Chondrocyte (in vitro differentiated cells): ENCODE measurements at regions not wholly inside any gene's neighbourhood (a gene's known extent, or its start where the extent isn't known, plus 50 kb on each side); places are given as distances from the start of the nearest gene placed in this dataset.

Experiments used
- DNase-seq: peaks from one replicate; pipeline ENCODE4 v3.0.0; 2021; ENCODE audit warnings: mixed read lengths, low spot score
- H3K27ac Mint-ChIP-seq: one replicate; pipeline ENCODE4 v1.8.0; 2021; ENCODE audit warnings: mild to moderate bottlenecking, moderate library complexity, mixed read lengths; ENCODE audit not compliant: unreplicated experiment
- H3K27me3 Mint-ChIP-seq: 2 replicates; pipeline ENCODE4 v1.8.0; 2021; ENCODE audit warnings: low read depth, mixed read lengths
- H3K36me3 Mint-ChIP-seq: 2 replicates; pipeline ENCODE4 v1.8.0; 2021; ENCODE audit warnings: low read depth, mixed read lengths
- H3K4me1 Mint-ChIP-seq: 2 replicates; pipeline ENCODE4 v1.8.0; 2021; ENCODE audit warnings: low read depth, mild to moderate bottlenecking, mixed read lengths
- H3K4me3 Mint-ChIP-seq: one replicate; pipeline ENCODE4 v1.8.0; 2021; ENCODE audit warnings: mild to moderate bottlenecking, moderate library complexity, mixed read lengths; ENCODE audit not compliant: unreplicated experiment
- H3K9me3 Mint-ChIP-seq: 2 replicates; pipeline ENCODE4 v1.8.0; 2021; ENCODE audit warnings: low read depth, mixed read lengths
- CTCF ChIP-seq: fragments of 200-600 bp; sonication (generic); IDR thresholded peaks from 2 replicates; pipeline ENCODE4 v1.5.0; 2021; ENCODE audit warnings: antibody characterized with exemption, mild to moderate bottlenecking, moderate library complexity

GRCh38 chr12:67430708-67431335 is 161.7 kb downstream of the CAND1 start:
- no peak for DNase-seq
- peak; percentile 71 for TF ChIP-seq CTCF
- Mint-ChIP-seq H3K27ac (peak overlapping the region; percentile 42), H3K4me3 (no peak overlapping the region), H3K36me3 (peaks cover 1% of the 10 kb centered on the region), H3K4me1 (peaks cover 57% of the 10 kb centered on the region), H3K9me3 (no peaks in the 10 kb centered on the region), H3K27me3 (no peaks in the 10 kb centered on the region)

DNA sequence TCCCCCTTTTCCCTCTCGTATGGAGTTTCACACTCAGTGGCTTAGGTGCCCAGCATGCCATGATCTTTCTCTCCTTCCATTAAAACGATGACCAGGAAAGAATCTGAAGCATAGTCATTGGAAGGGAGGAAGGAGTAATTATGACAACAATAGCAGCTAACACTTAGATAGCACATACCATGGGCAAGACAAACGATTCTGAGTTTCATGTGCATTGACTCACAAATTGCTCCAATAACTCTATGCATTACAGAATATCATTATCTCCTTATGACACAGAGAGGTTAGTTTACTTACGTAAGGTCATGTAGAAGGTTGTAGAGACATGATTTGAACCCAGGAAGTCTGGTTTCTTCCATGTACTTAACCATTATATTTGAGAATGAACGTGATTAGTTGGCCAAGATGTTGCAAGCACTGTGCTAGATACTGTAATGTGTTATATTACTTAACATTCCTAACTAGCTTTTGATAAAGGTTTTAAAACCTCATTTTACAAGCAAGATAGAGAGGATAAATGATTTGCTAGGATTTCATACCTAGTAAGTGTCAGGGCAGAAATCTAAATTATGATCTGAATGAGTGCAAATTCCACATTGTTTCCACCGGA is 162.4 kb downstream of the CAND1 start:
- H3K27ac Mint-ChIP-seq: no peak overlapping the region
- H3K4me1 Mint-ChIP-seq: peaks cover 57% of the 10 kb centered on the region
- no peak overlapping the region for H3K4me3 Mint-ChIP-seq
- no peaks in the 10 kb centered on the region for H3K9me3 Mint-ChIP-seq
- peaks cover 1% of the 10 kb centered on the region for H3K36me3 Mint-ChIP-seq
- TF ChIP-seq CTCF: no peak
- no peak for DNase-seq
- no peaks in the 10 kb centered on the region for H3K27me3 Mint-ChIP-seq

GRCh38 chr12:67433385-67434175 is 164.4 kb downstream of the CAND1 start:
- no peak for TF ChIP-seq CTCF
- no peak overlapping the region for H3K27ac Mint-ChIP-seq
- H3K4me3 Mint-ChIP-seq: no peak overlapping the region
- H3K27me3 Mint-ChIP-seq: no peaks in the 10 kb centered on the region
- H3K9me3 Mint-ChIP-seq: no peaks in the 10 kb centered on the region
- DNase-seq: no peak
- peaks cover 52% of the 10 kb centered on the region for H3K4me1 Mint-ChIP-seq
- peaks cover 1% of the 10 kb centered on the region for H3K36me3 Mint-ChIP-seq

GRCh38 chr12:67434671-67435370 is 165.7 kb downstream of the CAND1 start:
- DNase-seq: no peak
- Mint-ChIP-seq H3K36me3 (no peaks in the 10 kb centered on the region), H3K4me1 (peaks cover 52% of the 10 kb centered on the region), H3K27me3 (no peaks in the 10 kb centered on the region), H3K27ac (peak overlapping the region; percentile 87), H3K4me3 (no peak overlapping the region), H3K9me3 (no peaks in the 10 kb centered on the region)
- no peak for TF ChIP-seq CTCF

DNA sequence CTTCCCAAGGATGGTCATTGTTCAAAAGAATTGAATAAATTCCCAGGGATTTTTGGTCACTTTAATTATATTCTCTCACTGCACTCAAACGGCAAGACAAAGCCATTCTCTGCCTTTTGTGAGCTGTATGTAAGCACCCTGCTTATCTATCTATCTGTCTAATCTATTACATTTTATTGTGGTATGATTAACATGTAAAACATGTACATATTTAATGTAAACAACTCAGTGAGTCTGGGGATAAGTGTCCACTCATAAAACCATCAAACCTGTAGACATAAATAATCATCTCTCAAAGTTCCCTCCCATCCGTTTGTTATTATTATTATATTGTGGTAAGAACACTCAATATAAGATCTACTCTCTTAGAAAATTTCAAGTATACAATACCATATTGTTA is 167.1 kb downstream of the CAND1 start:
- no peak for DNase-seq
- Mint-ChIP-seq H3K9me3 (no peaks in the 10 kb centered on the region), H3K27me3 (no peaks in the 10 kb centered on the region), H3K27ac (peak overlapping the region; percentile 42), H3K4me1 (peaks cover 41% of the 10 kb centered on the region), H3K36me3 (no peaks in the 10 kb centered on the region), H3K4me3 (no peak overlapping the region)
- no peak for TF ChIP-seq CTCF
